EH (cell line): ENCODE measurements at regions not wholly inside any gene's neighbourhood (a gene's known extent, or its start where the extent isn't known, plus 50 kb on each side); places are given as distances from the start of the nearest gene placed in this dataset.

Source experiments
- DNase-seq: peaks from one replicate; pipeline ENCODE4 v3.0.0-alpha.2; 2015; ENCODE audit warnings: low read depth

DNA sequence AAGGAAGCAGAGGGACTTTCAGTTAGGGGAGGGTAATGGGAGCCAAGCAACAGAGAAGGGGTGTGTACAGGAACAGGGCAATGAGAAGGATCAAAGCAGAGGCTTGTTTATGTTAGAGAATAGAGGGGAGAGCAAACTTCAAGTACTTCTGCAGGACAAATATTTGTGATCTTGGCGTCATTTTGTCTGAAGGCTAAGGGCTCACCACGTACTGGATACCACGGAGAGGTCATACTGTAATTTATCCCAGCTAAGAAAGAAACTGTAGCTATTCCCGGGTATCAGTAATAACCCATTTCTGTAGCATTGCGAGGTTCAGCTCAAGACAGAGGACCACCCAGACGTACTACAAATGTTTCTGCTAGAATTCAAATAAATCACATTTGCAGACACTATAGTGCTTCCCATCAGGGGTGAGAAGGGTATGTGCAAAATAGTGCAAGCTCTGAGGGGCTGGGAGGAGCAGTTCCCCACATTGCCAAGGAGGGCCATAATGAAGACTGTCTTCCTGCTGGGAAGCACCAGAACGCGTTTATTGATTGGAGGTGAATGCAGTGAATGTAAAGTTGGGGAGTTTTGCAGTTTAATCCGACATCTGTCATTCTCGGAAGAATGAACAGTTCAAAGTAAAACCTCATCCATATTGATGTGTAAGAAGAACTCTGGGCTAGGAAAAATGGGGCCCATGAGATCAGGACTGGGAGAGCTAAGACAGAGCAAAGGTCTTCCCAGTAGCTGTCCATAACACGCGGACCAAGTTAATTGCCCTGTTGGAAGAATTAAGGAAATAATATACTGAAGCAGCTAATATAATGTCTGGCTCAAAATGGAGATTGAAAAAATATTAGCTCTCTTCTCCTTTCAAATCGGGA lies 136.9 kb downstream of the RWDD3 start:
- no peak for DNase-seq

DNA sequence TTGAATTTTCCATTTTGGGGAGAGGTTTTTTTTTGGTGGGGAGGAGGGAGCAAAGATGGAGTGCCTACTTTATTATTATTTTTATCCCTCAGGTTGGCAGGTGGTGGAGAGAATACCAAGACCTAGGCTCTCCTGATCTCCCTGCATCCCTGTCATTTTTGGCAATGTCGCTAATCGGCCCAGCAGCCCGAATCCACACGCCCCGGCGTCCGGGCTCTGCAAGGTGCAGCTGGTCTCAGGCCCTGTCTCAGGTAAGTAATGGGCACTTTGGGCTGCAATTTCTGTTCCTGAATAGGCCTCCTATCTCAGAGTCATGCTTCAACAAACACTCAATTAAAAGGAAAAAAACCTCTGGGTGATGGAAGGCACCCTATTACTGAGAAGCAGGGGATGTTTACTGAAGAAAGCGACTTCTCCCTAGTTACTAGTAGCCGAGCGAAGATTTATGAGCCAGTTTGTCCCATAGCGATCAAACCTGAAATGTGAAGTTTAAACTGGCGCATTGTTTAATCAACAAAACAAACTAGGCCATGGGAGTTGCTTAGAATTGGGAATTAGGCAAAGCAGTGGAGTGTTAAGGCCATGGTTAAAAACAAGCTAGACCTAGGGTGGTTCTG lies 137.8 kb downstream of the RWDD3 start:
- DNase-seq = no peak

GRCh38 chr1:95375174-95375573 lies 141.2 kb downstream of the RWDD3 start:
- DNase-seq = no peak

GRCh38 chr1:95380909-95381308 lies 146.9 kb downstream of the RWDD3 start:
- no peak for DNase-seq

GRCh38 chr1:95382000-95382786 lies 148.2 kb downstream of the RWDD3 start:
- DNase-seq = no peak

GRCh38 chr1:95383111-95383510 lies 149.1 kb downstream of the RWDD3 start:
- DNase-seq = no peak

GRCh38 chr1:95384567-95384966 lies 150.6 kb downstream of the RWDD3 start:
- peak; percentile 12 for DNase-seq

DNA sequence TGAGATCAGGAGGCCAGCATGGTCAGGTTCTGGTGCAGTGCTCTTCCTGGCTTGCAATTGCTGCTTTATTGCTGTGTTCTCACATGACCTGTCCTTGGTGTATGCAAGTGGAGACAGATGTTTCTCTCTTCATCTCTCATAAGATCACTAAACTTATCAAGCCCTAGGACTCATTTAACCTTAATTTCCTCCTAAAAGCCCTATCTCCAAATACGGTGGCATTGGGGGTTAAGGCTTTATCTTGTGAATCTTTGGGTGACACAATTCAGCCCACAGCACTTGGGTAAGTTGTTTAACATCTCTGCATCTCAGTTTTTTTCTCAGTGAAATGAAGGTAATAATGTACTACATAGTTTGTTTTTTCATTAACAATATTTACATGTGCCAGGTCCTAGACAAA lies 152.4 kb downstream of the RWDD3 start:
- no peak for DNase-seq

DNA sequence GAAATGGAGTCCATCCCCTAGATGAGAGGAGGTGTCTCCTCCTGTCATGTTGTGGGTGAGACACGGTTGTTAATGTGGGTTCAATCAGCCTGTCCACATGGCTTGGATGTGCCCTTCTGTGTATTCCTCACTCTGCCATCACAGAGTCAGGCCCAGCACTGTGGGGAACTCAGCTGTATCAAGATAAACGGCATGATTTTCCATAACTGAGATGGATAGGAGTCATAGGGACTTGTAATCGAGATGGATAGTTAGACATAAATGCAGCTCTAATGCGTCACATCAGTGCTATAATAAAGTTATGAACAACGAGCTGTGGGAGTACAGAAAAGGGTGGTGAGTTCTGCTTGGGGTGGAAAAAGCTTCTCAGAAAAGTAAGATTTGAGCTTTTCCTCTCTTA lies 152.9 kb downstream of the RWDD3 start:
- no peak for DNase-seq

DNA sequence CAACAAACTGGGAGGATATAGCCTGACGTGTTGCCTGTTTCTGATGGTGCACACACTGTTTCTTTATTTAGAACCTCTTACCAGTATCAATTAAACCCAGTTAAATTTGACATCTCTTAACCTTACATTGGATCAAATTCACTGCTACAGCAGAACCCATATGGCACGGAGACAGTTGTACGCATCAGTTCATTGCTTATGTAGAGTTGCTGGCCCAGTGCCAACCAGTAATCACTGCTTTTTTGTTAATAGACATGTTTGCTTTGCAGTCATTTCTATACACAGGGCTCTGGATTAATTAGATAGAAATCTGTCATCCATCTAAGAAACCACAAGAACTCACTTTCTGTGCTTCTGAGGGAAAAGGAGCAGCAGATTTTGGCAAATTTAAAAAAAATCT lies 154.0 kb downstream of the RWDD3 start:
- DNase-seq = no peak

GRCh38 chr1:95393434-95393833 lies 159.4 kb downstream of the RWDD3 start:
- no peak for DNase-seq

DNA sequence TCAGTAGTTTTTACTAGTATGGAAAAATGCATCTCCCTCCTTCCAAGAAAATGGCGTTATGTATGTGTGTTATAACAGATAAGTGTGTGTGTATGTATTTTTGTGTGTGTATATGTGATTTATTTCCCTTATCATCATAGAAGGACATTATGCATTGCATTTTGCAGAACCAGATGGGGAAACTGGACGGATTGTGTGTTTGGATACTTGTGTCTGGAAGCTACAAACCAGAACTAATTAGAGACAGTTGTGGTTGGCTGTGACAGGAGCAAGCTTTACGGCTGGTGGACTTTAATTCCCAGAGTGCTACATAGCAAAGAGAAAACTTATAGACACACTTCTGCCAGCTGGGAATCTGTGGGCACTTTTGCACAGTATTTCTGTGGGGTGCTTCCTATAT lies 162.5 kb downstream of the RWDD3 start:
- DNase-seq = no peak

GRCh38 chr1:95402780-95403179 lies 168.8 kb downstream of the RWDD3 start:
- DNase-seq = no peak

- DNase-seq = no peak
Measured at GRCh38 chr1:95406279-95406678, 172.3 kb downstream of the RWDD3 start.

DNA sequence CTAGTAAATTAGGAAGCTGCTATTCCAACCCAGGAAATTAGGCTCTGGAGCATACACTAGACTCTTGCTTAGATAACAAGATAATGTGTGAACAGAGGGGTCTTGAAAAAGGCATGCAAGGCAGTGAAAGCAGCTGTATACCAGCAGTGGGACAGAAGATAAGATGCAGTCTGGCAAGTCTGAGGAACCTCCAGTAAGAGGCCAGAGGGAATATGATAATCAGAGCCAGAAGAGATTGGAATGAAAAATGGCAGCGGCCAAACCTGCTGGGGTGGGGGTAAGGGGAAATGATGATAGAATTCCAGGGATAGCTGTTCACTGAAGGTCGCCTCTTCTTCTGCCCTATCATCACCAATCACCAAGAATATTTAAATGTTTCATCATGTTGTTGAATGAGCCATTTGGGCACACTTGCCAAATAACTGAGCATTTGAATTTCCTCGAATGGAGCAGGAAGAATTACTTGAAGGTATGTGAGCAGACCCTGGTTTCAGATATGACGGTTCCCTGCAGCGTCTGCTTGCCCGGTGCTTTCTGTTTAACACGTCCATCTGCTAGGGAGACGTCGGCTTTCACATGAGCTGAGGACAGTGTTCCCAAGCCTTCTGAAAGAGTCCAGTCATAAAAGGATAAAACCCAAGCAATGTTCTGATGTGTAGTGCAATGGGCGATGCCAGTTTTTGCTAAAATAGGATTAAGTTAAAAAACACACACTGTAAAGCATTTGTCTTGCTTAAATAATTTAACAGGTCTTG lies 173.3 kb downstream of the RWDD3 start:
- DNase-seq = no peak

GRCh38 chr1:95407886-95408291 lies 173.9 kb downstream of the RWDD3 start:
- DNase-seq = no peak

- DNase-seq = no peak
Measured at GRCh38 chr1:95408507-95409136, 174.6 kb downstream of the RWDD3 start.

GRCh38 chr1:95409276-95409675 lies 175.3 kb downstream of the RWDD3 start:
- no peak for DNase-seq

- no peak for DNase-seq
Measured at GRCh38 chr1:95409901-95410300, 175.9 kb downstream of the RWDD3 start.

- no peak for DNase-seq
Measured at GRCh38 chr1:95415146-95415545, 181.1 kb downstream of the RWDD3 start.

GRCh38 chr1:95426772-95427171 lies 192.8 kb downstream of the RWDD3 start:
- peak; percentile 35 for DNase-seq

DNA sequence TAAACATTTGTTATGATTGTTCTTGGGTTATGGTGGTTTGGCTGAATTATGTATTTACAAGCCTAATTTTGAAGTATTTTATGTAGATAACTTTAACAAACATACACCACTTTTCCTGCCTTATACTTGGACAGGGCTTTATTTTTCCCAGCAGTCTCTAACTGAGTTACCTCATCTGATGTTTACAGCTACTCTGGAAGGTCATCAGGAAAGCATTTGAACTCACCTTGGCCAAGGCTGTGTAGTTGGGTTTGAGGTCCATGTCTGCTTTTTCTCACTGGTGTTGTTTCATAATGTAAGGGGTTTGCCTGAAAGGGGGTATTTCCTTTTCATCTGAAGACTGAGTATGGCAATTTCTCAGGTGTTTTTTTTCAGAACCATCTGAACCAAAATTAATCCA lies 193.5 kb downstream of the RWDD3 start:
- DNase-seq = no peak
